ENCODE measurements at regions not wholly inside any gene's neighbourhood (a gene's known extent, or its start where the extent isn't known, plus 50 kb on each side); places are given as distances from the start of the nearest gene placed in this dataset.

GRCh38 chr11:128215238-128215882, 372.0 kb downstream of the ETS1 start:
- no peak for DNase-seq

DNA sequence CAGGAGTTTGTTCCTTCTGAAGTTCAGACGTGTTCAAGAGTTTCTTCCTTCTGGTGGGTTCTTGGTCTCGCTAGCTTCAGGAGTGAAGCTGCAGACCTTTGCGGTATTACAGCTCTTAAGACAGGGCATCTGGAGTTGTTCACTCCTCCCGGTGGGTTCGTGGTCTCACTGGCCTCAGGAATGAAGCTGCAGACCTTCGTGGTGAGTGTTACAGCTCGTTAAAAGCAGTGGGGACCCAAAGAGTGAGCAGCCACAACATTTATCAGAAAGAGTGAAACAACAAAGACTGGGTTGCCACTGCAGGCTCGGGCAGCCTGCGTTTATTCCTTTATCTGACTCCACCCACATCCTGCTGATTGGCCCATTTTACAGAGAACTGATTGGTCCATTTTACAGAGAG, 373.1 kb downstream of the ETS1 start:
- no peak for DNase-seq

GRCh38 chr11:128213461-128213860, 373.9 kb downstream of the ETS1 start:
- DNase-seq = no peak

DNA sequence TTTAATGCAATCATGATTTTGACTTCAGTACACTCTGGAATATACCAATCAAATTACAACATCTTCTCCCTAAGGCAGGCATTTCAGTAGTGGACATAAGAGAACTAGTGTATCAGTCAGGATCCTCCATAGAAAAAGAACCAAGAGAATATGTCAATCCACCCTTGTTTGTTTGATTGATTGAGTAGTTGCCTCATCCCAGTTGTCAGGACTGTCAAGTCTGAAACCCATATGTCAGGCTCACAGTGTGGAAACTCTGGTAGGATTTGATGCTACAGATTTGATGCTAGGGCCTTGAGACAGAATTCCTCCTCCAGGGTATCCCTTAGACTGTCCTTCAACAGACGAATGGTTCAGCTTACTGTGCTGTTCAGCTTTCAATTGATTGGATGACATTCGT, 375.0 kb downstream of the ETS1 start:
- no peak for DNase-seq

DNA sequence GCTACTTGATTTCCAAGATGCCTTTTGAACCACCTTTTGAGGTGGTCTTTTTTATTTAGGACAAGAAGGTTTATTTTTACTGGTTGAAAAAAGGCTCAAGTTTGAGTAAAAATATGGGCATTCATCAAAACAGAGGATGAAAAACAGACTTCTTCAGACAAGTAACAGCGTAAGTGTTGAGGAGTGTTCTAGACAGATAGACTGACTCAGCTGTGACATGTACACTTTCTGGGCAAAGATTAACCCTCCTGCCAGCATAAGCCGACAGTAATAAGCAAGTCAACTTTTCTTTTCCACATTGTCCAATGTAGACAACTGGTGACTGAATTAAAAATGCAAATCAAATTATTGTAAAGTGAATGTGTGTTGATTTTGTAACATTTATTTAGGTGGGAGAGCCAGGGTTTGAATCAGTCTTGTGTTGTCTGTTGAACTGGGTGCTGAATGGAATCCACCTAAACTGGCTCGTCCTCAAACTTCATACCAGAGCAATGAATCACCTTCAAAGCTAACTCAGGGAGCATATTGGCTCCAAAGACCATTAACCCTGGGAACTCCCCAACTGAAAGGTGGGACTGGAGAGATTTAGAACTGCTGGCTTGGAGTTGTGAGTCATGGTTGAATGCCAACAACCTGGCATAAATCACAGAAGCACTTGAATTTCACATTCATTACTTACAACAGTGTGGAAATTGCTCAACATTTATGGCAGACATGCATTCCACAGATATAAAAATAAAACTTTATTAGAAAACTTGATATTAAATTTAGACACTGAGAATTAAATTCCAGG, 377.0 kb downstream of the ETS1 start:
- peak in 1 of 3 experiments; percentile 9 for DNase-seq

- no peak for DNase-seq
Observed at GRCh38 chr11:128209138-128209435, 378.3 kb downstream of the ETS1 start.

GRCh38 chr11:128208329-128209137, 378.8 kb downstream of the ETS1 start:
- DNase-seq = no peak

- no peak for DNase-seq
Observed at GRCh38 chr11:128207861-128208321, 379.5 kb downstream of the ETS1 start.

DNA sequence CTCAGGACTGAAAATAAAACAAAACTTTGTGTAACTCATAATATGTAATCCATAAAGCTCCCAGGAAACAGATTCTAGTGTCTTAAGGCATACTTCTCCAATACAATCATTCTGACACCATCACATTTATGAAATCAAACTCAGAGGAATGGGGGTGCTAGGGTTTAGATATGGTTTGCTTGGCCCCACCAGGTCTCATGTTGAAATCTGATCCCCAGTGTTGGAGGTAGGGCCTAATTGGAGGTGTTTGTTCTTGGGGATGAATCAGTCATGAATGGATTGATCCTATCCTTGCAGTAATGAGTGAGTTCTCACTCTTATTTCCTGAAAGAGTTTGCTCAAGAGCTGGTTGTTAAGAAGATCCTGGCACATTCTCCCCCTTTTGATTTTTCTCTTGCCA, 380.9 kb downstream of the ETS1 start:
- no peak for DNase-seq

- no peak for DNase-seq
Observed at GRCh38 chr11:128205796-128206195, 381.6 kb downstream of the ETS1 start.

DNA sequence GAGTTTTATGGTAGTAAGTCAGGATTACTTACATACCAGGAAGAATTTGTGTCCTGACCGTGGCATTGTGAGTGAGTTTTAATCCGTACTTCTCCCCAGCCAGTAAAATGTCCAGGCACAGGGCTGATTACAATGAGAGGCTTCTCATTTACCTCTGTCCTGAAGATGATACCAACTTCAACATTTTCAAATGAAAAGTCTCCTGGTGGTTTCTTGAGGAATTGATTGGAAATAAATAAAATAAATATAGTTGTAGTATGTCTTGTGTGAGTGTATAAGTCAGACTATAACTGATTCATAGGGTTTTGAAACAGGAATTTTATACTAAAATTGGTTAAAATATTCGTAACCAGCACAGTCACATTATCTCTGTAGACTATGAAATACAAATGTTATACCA, 382.5 kb downstream of the ETS1 start:
- no peak for DNase-seq

DNA sequence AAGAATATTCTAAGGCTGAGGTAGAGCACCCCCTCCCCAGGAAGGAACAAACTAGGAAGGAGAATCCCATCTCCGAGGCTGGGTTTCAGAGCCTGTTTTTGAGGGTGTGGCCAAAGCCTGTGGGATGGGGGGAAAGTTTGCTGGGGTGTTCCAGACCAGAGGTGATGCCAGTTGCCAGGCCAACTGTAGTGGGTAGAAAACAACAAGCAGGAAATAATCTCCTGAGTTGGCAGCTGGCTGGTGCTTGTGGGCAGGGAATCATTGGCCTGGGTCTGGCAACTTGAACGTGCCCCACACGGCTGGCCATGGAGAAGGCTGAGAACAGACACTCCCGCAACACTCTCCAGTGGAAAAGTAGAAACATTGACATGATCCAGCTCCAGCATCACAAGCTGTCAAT, 385.6 kb downstream of the ETS1 start:
- peak in 1 of 3 experiments; percentile 24 for DNase-seq

GRCh38 chr11:128201009-128201408, 386.3 kb downstream of the ETS1 start:
- no peak for DNase-seq

- no peak for DNase-seq
Observed at GRCh38 chr11:128200467-128200866, 386.9 kb downstream of the ETS1 start.

- DNase-seq = no peak
Observed at GRCh38 chr11:128198216-128198772, 389.1 kb downstream of the ETS1 start.

- no peak for DNase-seq
Observed at GRCh38 chr11:128196235-128196634, 391.1 kb downstream of the ETS1 start.

- DNase-seq = no peak
Observed at GRCh38 chr11:128195756-128196155, 391.6 kb downstream of the ETS1 start.

GRCh38 chr11:128195057-128195751, 392.2 kb downstream of the ETS1 start:
- DNase-seq = no peak

DNA sequence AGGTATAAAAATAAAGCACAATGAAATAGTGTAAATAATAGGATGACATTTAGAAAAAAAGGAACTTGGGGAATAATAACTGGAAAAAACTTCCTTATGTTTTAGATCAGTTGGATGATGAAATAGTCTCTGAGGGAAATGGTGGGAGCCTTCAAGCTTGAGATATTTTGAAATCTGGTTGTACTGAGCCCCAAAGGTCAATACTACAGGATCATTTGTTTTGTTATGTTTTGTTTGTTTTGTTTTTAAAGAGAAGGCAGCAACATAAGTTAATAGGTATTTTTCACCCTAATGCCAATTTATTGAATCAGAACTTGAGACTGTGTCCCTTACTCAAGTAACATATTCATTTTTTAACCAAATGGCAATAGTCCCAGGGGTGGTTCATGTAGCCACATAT, 393.1 kb downstream of the ETS1 start:
- no peak for DNase-seq

- DNase-seq = no peak
Observed at GRCh38 chr11:128193615-128194014, 393.7 kb downstream of the ETS1 start.

- DNase-seq = no peak
Observed at GRCh38 chr11:128190312-128190711, 397.0 kb downstream of the ETS1 start.

DNA sequence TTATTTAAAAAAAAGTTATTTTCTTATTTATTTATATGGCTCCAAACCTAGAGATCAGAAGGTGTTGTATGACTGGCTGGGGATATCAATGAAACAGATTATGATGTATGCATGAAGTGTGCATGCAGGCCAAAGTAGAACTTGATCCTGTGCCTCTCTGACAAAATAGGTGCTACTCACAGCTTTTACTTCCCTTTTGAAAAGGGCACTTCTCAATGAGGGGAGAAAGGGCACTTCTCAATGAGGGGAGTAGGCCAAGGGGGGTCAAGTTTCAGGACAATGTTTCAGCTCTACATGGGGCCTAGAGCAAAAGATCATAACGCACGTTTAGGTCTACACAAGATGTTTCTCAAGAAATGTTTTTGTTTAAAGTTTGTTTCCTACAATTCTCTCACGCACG, 397.5 kb downstream of the ETS1 start:
- no peak for DNase-seq
